ENCODE measurements at regions not wholly inside any gene's neighbourhood (a gene's known extent, or its start where the extent isn't known, plus 50 kb on each side); places are given as distances from the start of the nearest gene placed in this dataset.

GRCh38 chr6:19755181-19755580 lies 82.0 kb upstream of the ID4 start:
- Histone ChIP-seq H3K4me2 (ENCODE audit: low read depth, low read length, poor library complexity, severe bottlenecking) (no peak overlapping the region), H3K36me3 (ENCODE audit: insufficient read depth, low read length) (no peaks in the 10 kb centered on the region), H3K4me3 (ENCODE audit: low read length) (no peak overlapping the region), H3K9me3 (ENCODE audit: low read length) (no peaks in the 10 kb centered on the region), H3K9ac (ENCODE audit: low read length) (no peak overlapping the region), H3K27ac (ENCODE audit: low read length) (no peak overlapping the region), H4K20me1 (ENCODE audit: insufficient read depth, low read depth, low read length) (no peaks in the 10 kb centered on the region), H3K9me2 (replicated peaks; ENCODE audit: insufficient read depth, low read length) (peaks cover 2% of the 10 kb centered on the region; the same call in 1 of the 2 replicates), H3K27me3 (ENCODE audit: low read length) (no peaks in the 10 kb centered on the region), H3K79me2 (ENCODE audit: low read length) (no peaks in the 10 kb centered on the region), H3K4me1 (ENCODE audit: low read length) (no peaks in the 10 kb centered on the region), H2AFZ (ENCODE audit: low read length) (no peak overlapping the region)
- DNase-seq = no peak

GRCh38 chr6:19757036-19757435 lies 80.1 kb upstream of the ID4 start:
- Histone ChIP-seq H3K9me3 (ENCODE audit: low read length) (no peaks in the 10 kb centered on the region), H3K36me3 (ENCODE audit: insufficient read depth, low read length) (no peaks in the 10 kb centered on the region), H3K4me3 (ENCODE audit: low read length) (no peak overlapping the region), H3K27ac (ENCODE audit: low read length) (no peak overlapping the region), H3K27me3 (ENCODE audit: low read length) (no peaks in the 10 kb centered on the region), H3K4me2 (ENCODE audit: low read depth, low read length, poor library complexity, severe bottlenecking) (no peak overlapping the region), H3K9me2 (replicated peaks; ENCODE audit: insufficient read depth, low read length) (peaks cover 2% of the 10 kb centered on the region; the same call in 1 of the 2 replicates), H3K4me1 (ENCODE audit: low read length) (no peaks in the 10 kb centered on the region), H3K79me2 (ENCODE audit: low read length) (no peaks in the 10 kb centered on the region), H2AFZ (ENCODE audit: low read length) (no peak overlapping the region), H4K20me1 (ENCODE audit: insufficient read depth, low read depth, low read length) (no peaks in the 10 kb centered on the region), H3K9ac (ENCODE audit: low read length) (no peak overlapping the region)
- DNase-seq = no peak

- Histone ChIP-seq H3K9ac (ENCODE audit: low read length) (no peak overlapping the region), H3K9me3 (ENCODE audit: low read length) (no peaks in the 10 kb centered on the region), H3K4me2 (ENCODE audit: low read depth, low read length, poor library complexity, severe bottlenecking) (no peak overlapping the region), H3K27ac (ENCODE audit: low read length) (no peak overlapping the region), H3K27me3 (ENCODE audit: low read length) (no peaks in the 10 kb centered on the region), H3K36me3 (ENCODE audit: insufficient read depth, low read length) (no peaks in the 10 kb centered on the region), H3K4me3 (ENCODE audit: low read length) (no peak overlapping the region), H3K4me1 (ENCODE audit: low read length) (no peaks in the 10 kb centered on the region), H2AFZ (ENCODE audit: low read length) (no peak overlapping the region), H3K79me2 (ENCODE audit: low read length) (no peaks in the 10 kb centered on the region), H4K20me1 (ENCODE audit: insufficient read depth, low read depth, low read length) (no peaks in the 10 kb centered on the region), H3K9me2 (replicated peaks; ENCODE audit: insufficient read depth, low read length) (peaks cover 2% of the 10 kb centered on the region; the same call in 1 of the 2 replicates)
- DNase-seq = no peak
Observed at GRCh38 chr6:19759117-19759880, 77.9 kb upstream of the ID4 start.

GRCh38 chr6:19761121-19761520 lies 76.0 kb upstream of the ID4 start:
- Histone ChIP-seq H3K4me3 (ENCODE audit: low read length) (no peak overlapping the region), H4K20me1 (ENCODE audit: insufficient read depth, low read depth, low read length) (no peaks in the 10 kb centered on the region), H3K4me2 (ENCODE audit: low read depth, low read length, poor library complexity, severe bottlenecking) (no peak overlapping the region), H2AFZ (ENCODE audit: low read length) (no peak overlapping the region), H3K4me1 (ENCODE audit: low read length) (no peaks in the 10 kb centered on the region), H3K9ac (ENCODE audit: low read length) (no peak overlapping the region), H3K9me3 (ENCODE audit: low read length) (no peaks in the 10 kb centered on the region), H3K79me2 (ENCODE audit: low read length) (no peaks in the 10 kb centered on the region), H3K27me3 (ENCODE audit: low read length) (no peaks in the 10 kb centered on the region), H3K36me3 (ENCODE audit: insufficient read depth, low read length) (no peaks in the 10 kb centered on the region), H3K27ac (ENCODE audit: low read length) (no peak overlapping the region), H3K9me2 (replicated peaks; ENCODE audit: insufficient read depth, low read length) (peaks cover 2% of the 10 kb centered on the region; the same call in 1 of the 2 replicates)
- DNase-seq = no peak

- H3K4me2 ChIP-seq (ENCODE audit: low read depth, low read length, poor library complexity, severe bottlenecking) = no peak overlapping the region
- H3K36me3 ChIP-seq (ENCODE audit: insufficient read depth, low read length) = no peaks in the 10 kb centered on the region
- no peak overlapping the region for H3K27ac ChIP-seq (ENCODE audit: low read length)
- no peaks in the 10 kb centered on the region; the same call in 1 of the 2 replicates for H3K9me3 ChIP-seq (ENCODE audit: low read length)
- no peaks in the 10 kb centered on the region for H4K20me1 ChIP-seq (ENCODE audit: insufficient read depth, low read depth, low read length)
- no peaks in the 10 kb centered on the region for H3K4me1 ChIP-seq (ENCODE audit: low read length)
- no peak overlapping the region for H3K4me3 ChIP-seq (ENCODE audit: low read length)
- H2AFZ ChIP-seq (ENCODE audit: low read length) = no peak overlapping the region
- H3K27me3 ChIP-seq (ENCODE audit: low read length) = no peaks in the 10 kb centered on the region
- H3K79me2 ChIP-seq (ENCODE audit: low read length) = no peaks in the 10 kb centered on the region
- DNase-seq = no peak
- H3K9ac ChIP-seq (ENCODE audit: low read length) = no peak overlapping the region
- H3K9me2 ChIP-seq (replicated peaks; ENCODE audit: insufficient read depth, low read length) = no peaks in the 10 kb centered on the region
Observed at GRCh38 chr6:19771753-19772336, 65.3 kb upstream of the ID4 start.

- H2AFZ ChIP-seq (ENCODE audit: low read length) = no peak overlapping the region
- H3K27me3 ChIP-seq (ENCODE audit: low read length) = no peaks in the 10 kb centered on the region
- H4K20me1 ChIP-seq (ENCODE audit: insufficient read depth, low read depth, low read length) = no peaks in the 10 kb centered on the region
- H3K4me1 ChIP-seq (ENCODE audit: low read length) = no peaks in the 10 kb centered on the region
- H3K9me2 ChIP-seq (replicated peaks; ENCODE audit: insufficient read depth, low read length) = no peaks in the 10 kb centered on the region
- no peak overlapping the region for H3K4me3 ChIP-seq (ENCODE audit: low read length)
- H3K27ac ChIP-seq (ENCODE audit: low read length) = no peak overlapping the region
- H3K36me3 ChIP-seq (ENCODE audit: insufficient read depth, low read length) = no peaks in the 10 kb centered on the region
- H3K79me2 ChIP-seq (ENCODE audit: low read length) = no peaks in the 10 kb centered on the region
- H3K9ac ChIP-seq (ENCODE audit: low read length) = no peak overlapping the region
- H3K9me3 ChIP-seq (ENCODE audit: low read length) = no peaks in the 10 kb centered on the region; the same call in 1 of the 2 replicates
- no peak overlapping the region for H3K4me2 ChIP-seq (ENCODE audit: low read depth, low read length, poor library complexity, severe bottlenecking)
- no peak for DNase-seq
Observed at GRCh38 chr6:19772891-19773290, 64.3 kb upstream of the ID4 start.

- no peaks in the 10 kb centered on the region for H3K27me3 ChIP-seq (ENCODE audit: low read length)
- H3K9me3 ChIP-seq (ENCODE audit: low read length) = no peaks in the 10 kb centered on the region
- no peak overlapping the region for H3K27ac ChIP-seq (ENCODE audit: low read length)
- no peaks in the 10 kb centered on the region for H3K79me2 ChIP-seq (ENCODE audit: low read length)
- no peak overlapping the region for H3K9ac ChIP-seq (ENCODE audit: low read length)
- H3K4me1 ChIP-seq (ENCODE audit: low read length) = no peaks in the 10 kb centered on the region
- no peaks in the 10 kb centered on the region; the same call in 1 of the 2 replicates for H3K9me2 ChIP-seq (replicated peaks; ENCODE audit: insufficient read depth, low read length)
- H3K4me2 ChIP-seq (ENCODE audit: low read depth, low read length, poor library complexity, severe bottlenecking) = no peak overlapping the region
- no peak overlapping the region for H2AFZ ChIP-seq (ENCODE audit: low read length)
- DNase-seq = no peak
- H4K20me1 ChIP-seq (ENCODE audit: insufficient read depth, low read depth, low read length) = no peaks in the 10 kb centered on the region
- no peak overlapping the region for H3K4me3 ChIP-seq (ENCODE audit: low read length)
- H3K36me3 ChIP-seq (ENCODE audit: insufficient read depth, low read length) = no peaks in the 10 kb centered on the region
Observed at GRCh38 chr6:19781269-19781668, 55.9 kb upstream of the ID4 start.

- Histone ChIP-seq H3K79me2 (ENCODE audit: low read length) (no peaks in the 10 kb centered on the region), H3K9me2 (replicated peaks; ENCODE audit: insufficient read depth, low read length) (no peaks in the 10 kb centered on the region; the same call in 1 of the 2 replicates), H3K9me3 (ENCODE audit: low read length) (no peaks in the 10 kb centered on the region), H2AFZ (ENCODE audit: low read length) (no peak overlapping the region), H3K4me2 (ENCODE audit: low read depth, low read length, poor library complexity, severe bottlenecking) (no peak overlapping the region), H3K27ac (ENCODE audit: low read length) (no peak overlapping the region), H3K9ac (ENCODE audit: low read length) (no peak overlapping the region), H3K27me3 (ENCODE audit: low read length) (no peaks in the 10 kb centered on the region), H3K4me3 (ENCODE audit: low read length) (no peak overlapping the region), H3K4me1 (ENCODE audit: low read length) (no peaks in the 10 kb centered on the region), H4K20me1 (ENCODE audit: insufficient read depth, low read depth, low read length) (no peaks in the 10 kb centered on the region), H3K36me3 (ENCODE audit: insufficient read depth, low read length) (no peaks in the 10 kb centered on the region)
- no peak for DNase-seq
Observed at GRCh38 chr6:19782588-19782987, 54.6 kb upstream of the ID4 start.
